Kidney (tissue), 13 donors: ENCODE measurements at regions not wholly inside any gene's neighbourhood (a gene's known extent, or its start where the extent isn't known, plus 50 kb on each side); places are given as distances from the start of the nearest gene placed in this dataset.
A peak's percentile ranks its signal among the peaks of the same experiment; 100 is the strongest.
"Not testable (repeated sequence)": the region's sequence is repeated elsewhere in the genome, so short reads cannot be mapped to it uniquely, and the experiment has no call there.

Experiments
- DNase-seq, 5 donors: peaks; one replicate each; pipeline ENCODE4 v3.0.0-alpha.2; 2013 to 2020
- FAIRE-seq: peaks from 2 replicates; lab custom pipeline; 2012; peaks lifted over from hg19 to GRCh38; lab: Jason Lieb, UNC
- H3K27ac ChIP-seq, 2 donors: one replicate each; pipeline ENCODE4 v1.7.0; 2013; ENCODE audit warnings: low read depth in 2 of 2, low read length in 2 of 2, inconsistent platforms in 1 of 2
- H3K27me3 ChIP-seq: one replicate; pipeline ENCODE4 v1.7.1; 2013; ENCODE audit warnings: low read length, inconsistent platforms; ENCODE audit not compliant: control insufficient read depth, insufficient read depth
- H3K36me3 ChIP-seq, 3 donors: one replicate each; pipeline versions ENCODE4 v1.7.0 to v1.7.1; 2013; ENCODE audit warnings: low read length in 3 of 3, control low read depth in 1 of 3, inconsistent platforms in 1 of 3; ENCODE audit not compliant: insufficient read depth in 3 of 3, control insufficient read depth in 2 of 3
- H3K4me1 ChIP-seq, 3 donors: one replicate each; pipeline versions ENCODE4 v1.7.0 to v1.7.1; 2013; ENCODE audit warnings: low read length in 3 of 3, inconsistent platforms in 1 of 3, low read depth in 1 of 3; ENCODE audit not compliant: control insufficient read depth in 2 of 3, insufficient read depth in 2 of 3
- H3K4me3 ChIP-seq, 3 donors: one replicate each; pipeline versions ENCODE4 v1.7.0 to v1.8.1; 2013; ENCODE audit warnings: low read length in 3 of 3, control low read depth in 1 of 3, inconsistent platforms in 1 of 3
- H3K9ac ChIP-seq, 3 donors: one replicate each; pipeline versions ENCODE4 v1.7.0 to v1.7.1; 2013; ENCODE audit warnings: low read length in 3 of 3, control low read depth in 1 of 3, inconsistent platforms in 1 of 3
- H3K9me3 ChIP-seq, 3 donors: one replicate each; pipeline versions ENCODE4 v1.7.0 to v1.7.1; 2013; ENCODE audit warnings: low read length in 3 of 3, control low read depth in 1 of 3, inconsistent platforms in 1 of 3; ENCODE audit not compliant: control insufficient read depth in 2 of 3, insufficient read depth in 1 of 3
- intact Hi-C: fragments of 100-400 bp; cut with DNase I; formaldehyde crosslinking; loops from one replicate; pipeline ENCODE4 v1.11.1; 2022
- TF ChIP-seq, protein P1 (sequence below): IDR thresholded peaks from 3 replicates; pipeline ENCODE4 v1.5.1; 2012; ENCODE audit warnings: mild to moderate bottlenecking, moderate library complexity, borderline replicate concordance; ENCODE audit not compliant: insufficient read depth; ENCODE audit errors: extremely low read depth
- donor health status: control.
- donor health status: control.
- donor health status: control.
- donor health status: control.
- donor health status: control.
- donor health status: DM: yes; HTN: yes; CAD: no.
- donor health status: Normal renal cell carcinoma (clear cell type).

DNA sequence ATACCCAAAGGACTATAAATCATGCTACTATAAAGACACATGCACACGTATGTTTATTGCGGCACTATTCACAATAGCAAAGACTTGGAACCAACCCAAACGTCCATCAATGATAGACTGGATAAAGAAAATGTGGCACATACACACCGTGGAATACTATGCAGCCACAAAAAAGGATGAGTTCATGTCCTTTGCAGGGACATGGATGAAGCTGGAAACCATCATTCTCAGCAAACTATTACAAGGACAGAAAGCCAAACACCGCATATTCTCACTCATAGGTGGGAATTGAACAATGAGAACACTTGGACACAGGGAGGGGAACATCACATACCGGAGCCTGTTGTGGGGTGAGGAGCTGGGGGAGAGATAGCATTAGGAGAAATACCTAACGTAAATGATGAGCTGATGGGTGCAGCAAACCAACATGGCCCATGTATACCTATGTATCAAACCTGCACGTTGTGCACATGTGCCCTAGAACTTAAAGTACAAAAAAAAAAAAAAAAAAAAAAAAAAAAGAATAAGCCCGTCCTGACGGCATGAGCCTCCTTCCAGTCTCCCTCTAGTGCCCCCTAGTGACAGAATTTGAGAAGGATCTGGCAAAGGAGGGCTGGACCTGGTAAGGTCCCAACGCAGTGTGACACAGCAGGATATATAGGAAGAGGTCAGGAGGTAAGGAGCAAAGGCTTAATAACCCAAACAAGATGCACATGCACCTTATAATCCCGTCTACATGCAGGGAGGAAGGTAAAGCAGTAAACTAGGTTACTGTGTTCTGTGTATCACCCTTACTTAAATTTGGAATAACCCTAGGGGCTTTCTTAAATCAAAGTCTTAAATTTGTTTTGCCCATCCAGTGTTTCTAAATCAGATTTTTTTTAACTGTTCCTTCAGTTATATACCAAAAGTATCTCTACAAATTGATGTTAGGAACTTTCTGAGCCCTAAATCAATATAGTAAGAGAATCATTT lies 214.8 kb downstream of the UNC5CL start:
- H3K9ac ChIP-seq, H3K36me3 ChIP-seq, H3K27ac ChIP-seq, H3K27me3 ChIP-seq, intact Hi-C loops, H3K4me3 ChIP-seq, H3K9me3 ChIP-seq, H3K4me1 ChIP-seq: not testable (repeated sequence)
- FAIRE-seq (peak; percentile 38), DNase-seq (peak in 4 of 5 donors; percentile 55 to 85 (median 63))
- TF ChIP-seq, protein P1, sequence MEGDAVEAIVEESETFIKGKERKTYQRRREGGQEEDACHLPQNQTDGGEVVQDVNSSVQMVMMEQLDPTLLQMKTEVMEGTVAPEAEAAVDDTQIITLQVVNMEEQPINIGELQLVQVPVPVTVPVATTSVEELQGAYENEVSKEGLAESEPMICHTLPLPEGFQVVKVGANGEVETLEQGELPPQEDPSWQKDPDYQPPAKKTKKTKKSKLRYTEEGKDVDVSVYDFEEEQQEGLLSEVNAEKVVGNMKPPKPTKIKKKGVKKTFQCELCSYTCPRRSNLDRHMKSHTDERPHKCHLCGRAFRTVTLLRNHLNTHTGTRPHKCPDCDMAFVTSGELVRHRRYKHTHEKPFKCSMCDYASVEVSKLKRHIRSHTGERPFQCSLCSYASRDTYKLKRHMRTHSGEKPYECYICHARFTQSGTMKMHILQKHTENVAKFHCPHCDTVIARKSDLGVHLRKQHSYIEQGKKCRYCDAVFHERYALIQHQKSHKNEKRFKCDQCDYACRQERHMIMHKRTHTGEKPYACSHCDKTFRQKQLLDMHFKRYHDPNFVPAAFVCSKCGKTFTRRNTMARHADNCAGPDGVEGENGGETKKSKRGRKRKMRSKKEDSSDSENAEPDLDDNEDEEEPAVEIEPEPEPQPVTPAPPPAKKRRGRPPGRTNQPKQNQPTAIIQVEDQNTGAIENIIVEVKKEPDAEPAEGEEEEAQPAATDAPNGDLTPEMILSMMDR = peak; percentile 60

DNA sequence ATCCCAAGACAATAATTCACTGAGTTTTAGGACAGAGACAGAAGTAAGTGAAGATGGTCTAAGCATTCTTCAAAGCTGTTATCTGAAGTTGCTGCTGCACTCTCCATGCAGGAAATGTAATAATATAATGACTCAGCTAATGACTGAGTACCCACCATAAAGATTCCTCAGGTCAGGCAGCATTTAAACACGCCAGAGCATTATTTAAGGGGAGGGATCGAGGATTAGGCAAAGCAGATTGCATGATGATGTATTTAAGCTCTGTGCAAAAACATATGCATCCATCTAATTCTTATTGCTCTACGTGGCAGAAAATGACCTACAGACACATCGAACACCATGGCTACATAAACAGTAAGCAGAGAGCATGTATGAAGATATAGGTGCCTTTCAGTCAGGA lies 216.4 kb downstream of the UNC5CL start:
- H3K9ac ChIP-seq = no peak overlapping the region
- DNase-seq (no peak), FAIRE-seq (no peak)
- intact Hi-C loops = no loop called here
- H3K27ac ChIP-seq = no peak overlapping the region
- H3K9me3 ChIP-seq = no peaks in the 10 kb centered on the region
- no peaks in the 10 kb centered on the region for H3K4me1 ChIP-seq
- H3K27me3 ChIP-seq = no peaks in the 10 kb centered on the region
- no peaks in the 10 kb centered on the region for H3K36me3 ChIP-seq
- H3K4me3 ChIP-seq = no peak overlapping the region
- TF ChIP-seq, protein P1 = no peak

DNA sequence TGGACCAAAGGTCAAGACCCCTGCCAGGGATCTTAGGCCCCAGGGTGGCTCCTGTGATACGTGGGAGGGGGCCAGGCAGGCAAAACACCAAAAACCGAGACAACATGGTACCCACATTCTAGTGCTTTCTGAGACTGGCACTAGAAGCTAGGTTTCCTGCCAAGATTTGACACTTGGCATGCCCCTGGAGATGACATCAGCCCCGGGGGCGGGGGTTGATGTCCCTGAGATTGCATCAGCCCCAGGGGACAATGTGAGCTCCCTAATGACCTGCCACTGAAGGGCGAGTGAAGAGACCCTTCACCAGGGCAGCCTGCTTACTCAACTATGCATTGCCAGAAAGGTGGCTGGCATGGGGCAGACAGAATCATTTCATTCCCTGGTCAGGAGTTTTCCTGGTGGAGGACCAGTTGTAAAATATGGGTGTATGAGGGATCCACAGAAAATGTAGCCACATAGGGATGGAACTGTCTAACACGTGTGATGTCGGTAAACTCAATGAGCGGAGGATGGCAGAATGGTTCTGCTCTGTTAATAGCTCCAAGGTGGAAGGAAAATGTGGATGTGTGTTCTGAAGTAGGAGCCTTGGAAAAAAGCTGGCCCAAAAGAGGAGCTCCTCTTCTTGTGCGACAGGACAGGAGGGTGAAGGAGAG lies 219.7 kb downstream of the UNC5CL start:
- FAIRE-seq = no peak
- TF ChIP-seq, protein P1 = no peak

More for the DNA sequence above, 219.7 kb downstream of the UNC5CL start:
- DNase-seq = no peak
- Histone ChIP-seq H3K4me3 (no peak overlapping the region), H3K9me3 (no peaks in the 10 kb centered on the region), H3K27me3 (no peaks in the 10 kb centered on the region), H3K36me3 (no peaks in the 10 kb centered on the region), H3K9ac (no peak overlapping the region), H3K4me1 (no peaks in the 10 kb centered on the region), H3K27ac (no peak overlapping the region)
- intact Hi-C loops = no loop called here
